Activated naive CD4-positive, alpha-beta T cell treated with anti-CD3 and anti-CD28 coated beads, Interleukin-2, amount 50 U/mL, for 72 hours (primary cell): ENCODE measurements at regions not wholly inside any gene's neighbourhood (a gene's known extent, or its start where the extent isn't known, plus 50 kb on each side); places are given as distances from the start of the nearest gene placed in this dataset.
"Not testable (repeated sequence)": the region's sequence is repeated elsewhere in the genome, so short reads cannot be mapped to it uniquely, and the experiment has no call there.

Experiments used
- ATAC-seq, 2 donors: fragments of 150-1000 bp; cut with Tn5 transposase; 2 replicates each; pipeline ENCODE4 v1.10.0; 2021; ENCODE audit warnings: mild to moderate bottlenecking in 2 of 2, moderate library complexity in 2 of 2
- DNase-seq, 2 donors: peaks; one replicate each; pipeline ENCODE4 v3.0.0; 2021 to 2022; ENCODE audit warnings: low spot score in 2 of 2
- H3K27ac Mint-ChIP-seq, 2 donors: one replicate each; pipeline ENCODE4 v1.8.0; 2022; ENCODE audit warnings: mild to moderate bottlenecking in 2 of 2, mixed read lengths in 2 of 2
- H3K36me3 Mint-ChIP-seq, 2 donors: one replicate each; pipeline ENCODE4 v1.8.0; 2022; ENCODE audit warnings: mixed read lengths in 2 of 2
- H3K9me3 Mint-ChIP-seq, 2 donors: one replicate each; pipeline ENCODE4 v1.8.0; 2022; ENCODE audit warnings: mixed read lengths in 2 of 2

GRCh38 chr7:135872861-135873260, 104.3 kb downstream of the MTPN start:
- not testable (repeated sequence) for H3K36me3 Mint-ChIP-seq, ATAC-seq, H3K27ac Mint-ChIP-seq, H3K9me3 Mint-ChIP-seq, DNase-seq

DNA sequence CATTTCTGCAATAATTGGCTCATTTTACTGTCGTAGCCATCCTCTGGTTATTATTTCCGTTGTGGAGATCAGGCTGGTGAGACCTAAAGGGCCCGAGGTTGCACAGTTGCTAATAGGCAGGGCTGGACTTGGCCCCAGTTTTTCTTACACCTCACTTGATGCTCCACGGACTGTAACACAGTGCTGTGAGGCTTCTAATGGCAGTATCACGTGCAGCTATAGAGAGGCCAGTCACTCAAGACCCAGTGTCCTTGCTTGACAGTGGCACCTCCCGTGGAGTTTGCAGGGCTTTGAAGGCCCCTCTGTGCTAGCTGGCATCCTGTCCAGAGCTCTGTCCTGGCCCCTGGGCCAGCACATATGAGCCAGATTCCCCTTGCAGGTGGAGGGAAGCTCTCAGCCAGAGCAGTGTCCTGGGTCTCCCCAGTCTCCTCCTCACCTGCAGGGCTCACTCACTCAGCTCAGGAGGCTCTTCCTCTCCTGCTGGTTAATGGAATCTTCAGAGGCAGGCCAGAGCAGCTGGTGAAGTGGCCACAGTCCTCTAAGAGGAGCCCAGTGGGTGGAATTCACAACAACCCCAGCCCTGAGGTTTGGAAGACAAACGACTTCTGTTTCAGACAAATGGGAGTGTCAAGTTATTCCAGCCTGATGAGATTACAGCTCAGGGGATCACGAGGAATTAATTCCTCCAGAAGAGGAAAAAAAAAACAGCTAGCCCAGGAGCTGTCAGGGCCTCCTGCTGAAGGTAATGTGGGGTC, 114.2 kb upstream of the FAM180A start:
- no peak for ATAC-seq
- H3K27ac Mint-ChIP-seq = no peak overlapping the region
- no peaks in the 10 kb centered on the region for H3K36me3 Mint-ChIP-seq
- no peak for DNase-seq
- peaks cover 0 to 5% of the 10 kb centered on the region in 2 donors for H3K9me3 Mint-ChIP-seq

GRCh38 chr7:135859538-135859937, 110.9 kb upstream of the FAM180A start:
- DNase-seq (no peak), ATAC-seq (no peak)
- no peak overlapping the region for H3K27ac Mint-ChIP-seq
- H3K36me3 Mint-ChIP-seq = no peaks in the 10 kb centered on the region
- H3K9me3 Mint-ChIP-seq = peaks cover 0 to 5% of the 10 kb centered on the region in 2 donors

DNA sequence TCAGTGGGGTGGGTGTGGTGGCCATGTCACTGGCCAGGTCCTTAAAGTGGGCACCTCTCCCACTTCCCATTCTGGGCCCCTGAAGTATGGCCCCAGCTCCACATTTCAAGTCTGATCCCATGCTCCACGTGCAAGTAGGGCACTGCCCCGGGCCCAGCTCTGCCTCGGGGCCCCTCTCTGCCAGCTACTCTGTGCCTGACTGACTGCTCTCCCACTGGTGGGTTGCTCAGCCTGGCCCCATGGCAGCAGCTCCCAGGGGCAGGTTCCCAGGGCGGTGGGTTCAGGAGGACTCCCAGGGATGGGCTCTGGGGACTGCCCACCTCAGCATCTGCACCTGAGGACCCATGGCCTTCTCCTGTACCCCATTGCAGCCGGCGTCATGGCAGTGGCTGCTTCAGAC, 110.2 kb upstream of the FAM180A start:
- no peak for DNase-seq
- Mint-ChIP-seq H3K9me3 (peaks cover 0 to 5% of the 10 kb centered on the region in 2 donors), H3K27ac (no peak overlapping the region), H3K36me3 (no peaks in the 10 kb centered on the region)
- ATAC-seq = no peak

- ATAC-seq (no peak), DNase-seq (no peak)
- no peaks in the 10 kb centered on the region for H3K36me3 Mint-ChIP-seq
- H3K27ac Mint-ChIP-seq = no peak overlapping the region
- peaks cover 0 to 5% of the 10 kb centered on the region in 2 donors for H3K9me3 Mint-ChIP-seq
Measured at GRCh38 chr7:135858379-135858778, 109.8 kb upstream of the FAM180A start.

GRCh38 chr7:135857519-135858274, 109.1 kb upstream of the FAM180A start:
- peaks cover 0 to 5% of the 10 kb centered on the region in 2 donors for H3K9me3 Mint-ChIP-seq

GRCh38 chr7:135856356-135857144, 107.9 kb upstream of the FAM180A start:
- ATAC-seq = no peak
- H3K36me3 Mint-ChIP-seq = no peaks in the 10 kb centered on the region
- no peak overlapping the region for H3K27ac Mint-ChIP-seq
- H3K9me3 Mint-ChIP-seq = peaks cover 0 to 5% of the 10 kb centered on the region in 2 donors
- DNase-seq = no peak

More at GRCh38 chr7:135857519-135858274, 109.1 kb upstream of the FAM180A start:
- ATAC-seq (no peak), DNase-seq (no peak)
- no peak overlapping the region for H3K27ac Mint-ChIP-seq
- no peaks in the 10 kb centered on the region for H3K36me3 Mint-ChIP-seq

DNA sequence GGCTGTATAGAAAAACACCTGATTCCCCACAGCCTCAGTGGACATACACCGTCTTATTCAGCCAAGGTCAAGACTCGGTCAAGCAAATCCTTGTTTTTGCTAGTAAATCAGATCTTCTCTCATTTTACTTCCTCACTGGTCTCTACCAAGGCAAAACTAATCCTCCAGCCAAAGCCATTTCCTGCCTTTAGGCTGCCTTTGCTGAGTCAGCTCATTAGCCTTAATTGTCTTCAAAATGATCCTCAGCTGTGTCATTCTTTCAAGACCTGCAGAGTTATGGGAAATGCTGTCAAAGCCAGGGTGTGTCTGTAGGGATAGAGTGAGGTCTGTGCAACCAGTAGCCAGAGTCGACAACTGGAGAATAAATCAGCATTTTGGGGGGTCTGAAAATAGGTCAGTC, 107.2 kb upstream of the FAM180A start:
- no peak for ATAC-seq
- Mint-ChIP-seq H3K9me3 (peaks cover 0 to 3% of the 10 kb centered on the region in 2 donors), H3K36me3 (no peaks in the 10 kb centered on the region), H3K27ac (no peak overlapping the region)
- no peak for DNase-seq

DNA sequence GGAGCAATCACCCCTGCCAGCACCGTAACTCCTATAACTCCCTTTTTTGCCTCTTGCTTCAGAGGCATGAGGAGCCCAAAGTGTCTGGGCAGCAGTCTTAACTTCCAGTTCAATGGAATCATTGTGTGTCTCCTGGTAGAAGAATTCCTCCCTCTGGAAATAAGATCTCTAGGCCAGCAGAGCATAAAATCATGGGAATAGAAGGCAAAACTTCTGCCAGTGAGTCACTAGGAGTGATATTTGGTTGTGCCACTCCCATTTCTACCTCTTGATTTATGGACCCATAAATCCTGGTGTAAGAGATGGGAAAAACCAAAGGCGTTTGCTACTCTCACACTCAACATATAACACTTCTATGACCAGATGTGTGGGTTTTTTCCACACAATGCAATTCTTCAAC, 104.9 kb upstream of the FAM180A start:
- ATAC-seq (no peak), DNase-seq (no peak)
- no peaks in the 10 kb centered on the region for H3K9me3 Mint-ChIP-seq
- H3K27ac Mint-ChIP-seq = no peak overlapping the region
- no peaks in the 10 kb centered on the region for H3K36me3 Mint-ChIP-seq

DNA sequence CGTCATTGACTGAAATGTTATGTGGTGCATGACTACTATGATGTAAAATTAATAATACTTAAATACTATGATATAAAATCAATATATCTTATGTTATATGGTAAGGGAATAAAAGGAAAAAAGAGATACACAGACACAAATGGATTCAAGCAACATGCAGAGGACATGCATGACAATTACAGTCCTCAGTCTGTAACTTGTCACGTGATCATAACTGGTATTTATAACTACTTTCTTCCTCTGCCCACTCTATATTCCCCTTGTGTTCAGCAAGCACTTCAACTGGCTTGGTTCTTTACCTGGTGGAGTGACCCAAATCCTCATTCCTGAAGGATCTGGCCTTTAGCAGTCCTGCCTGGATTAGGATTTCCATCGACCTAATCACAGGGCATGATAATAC, 104.4 kb upstream of the FAM180A start:
- H3K9me3 Mint-ChIP-seq = no peaks in the 10 kb centered on the region
- DNase-seq (no peak), ATAC-seq (no peak)
- H3K36me3 Mint-ChIP-seq = no peaks in the 10 kb centered on the region
- no peak overlapping the region for H3K27ac Mint-ChIP-seq

DNA sequence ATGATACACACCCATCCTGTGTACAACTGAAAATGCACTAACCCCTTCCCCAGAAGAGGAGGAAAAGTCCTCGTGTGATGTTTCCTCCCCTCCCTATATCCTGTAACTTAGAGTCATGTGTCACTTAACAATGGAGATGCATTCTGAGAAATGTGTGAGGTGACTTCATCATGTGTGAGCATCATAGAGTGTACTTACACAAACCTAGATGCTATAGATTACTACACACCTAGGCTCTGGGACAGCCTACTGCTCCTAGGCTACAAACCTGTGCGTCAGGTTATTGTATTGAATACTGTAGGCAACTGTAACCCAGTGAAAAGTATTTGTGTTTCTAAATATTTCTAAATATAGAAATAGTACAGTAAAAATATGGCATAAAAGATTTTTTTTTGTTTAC, 98.6 kb upstream of the FAM180A start:
- H3K36me3 Mint-ChIP-seq = no peaks in the 10 kb centered on the region
- H3K9me3 Mint-ChIP-seq = no peaks in the 10 kb centered on the region
- H3K27ac Mint-ChIP-seq = no peak overlapping the region
- ATAC-seq (no peak), DNase-seq (no peak)

DNA sequence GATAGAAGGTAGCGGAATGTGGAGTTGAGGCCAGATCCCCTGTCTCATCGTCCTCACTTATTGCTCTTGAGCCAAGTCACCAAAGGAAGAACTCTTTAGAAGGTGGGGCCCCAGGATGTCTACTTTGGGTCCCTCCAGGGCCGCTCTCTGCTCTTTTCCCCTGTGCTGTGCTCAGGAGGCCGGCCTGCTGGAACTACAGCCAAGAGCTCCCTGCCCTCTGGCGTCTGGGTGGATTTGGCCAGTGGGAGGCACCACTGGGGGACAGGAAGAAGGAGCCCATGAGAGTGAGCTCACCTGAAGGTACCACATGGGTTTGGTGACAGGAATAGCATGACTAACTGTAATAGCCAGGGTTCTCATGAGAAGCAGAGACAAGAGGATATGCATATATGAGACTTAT, 97.7 kb upstream of the FAM180A start:
- DNase-seq (no peak), ATAC-seq (no peak)
- H3K36me3 Mint-ChIP-seq = no peaks in the 10 kb centered on the region
- no peaks in the 10 kb centered on the region for H3K9me3 Mint-ChIP-seq
- no peak overlapping the region for H3K27ac Mint-ChIP-seq

DNA sequence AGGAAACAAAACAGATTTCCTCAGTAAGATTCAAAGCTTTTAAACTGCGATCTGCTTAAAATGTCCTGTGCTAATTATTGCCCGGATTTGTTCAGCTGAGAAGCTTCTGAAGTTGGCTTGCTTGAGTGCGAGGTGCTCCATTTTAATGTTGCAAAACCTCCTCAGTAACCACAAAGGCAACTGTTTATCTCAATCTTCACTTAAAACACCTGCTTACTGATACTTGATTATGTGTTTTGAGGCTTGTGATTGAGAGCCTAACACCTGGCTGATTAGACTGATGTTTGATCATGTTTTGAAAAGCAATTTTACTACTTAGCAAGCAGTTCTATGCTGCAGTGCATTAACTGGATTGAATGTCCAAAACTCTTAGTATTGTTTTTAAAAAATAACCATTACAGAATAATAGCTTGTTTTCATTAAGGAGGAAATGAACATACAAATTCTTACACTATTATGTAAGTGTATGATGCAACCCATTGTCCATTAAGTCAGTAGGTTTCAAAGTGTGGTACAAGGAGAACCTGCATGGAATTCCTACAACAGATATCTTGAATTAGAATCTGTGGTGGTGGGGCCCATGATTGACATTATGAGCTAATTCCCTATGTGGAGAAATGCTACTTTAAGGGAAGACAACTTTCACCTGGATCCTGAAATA, 96.9 kb upstream of the FAM180A start:
- ATAC-seq = no peak
- DNase-seq = no peak
- Mint-ChIP-seq H3K36me3 (no peaks in the 10 kb centered on the region), H3K9me3 (no peaks in the 10 kb centered on the region), H3K27ac (no peak overlapping the region)

DNA sequence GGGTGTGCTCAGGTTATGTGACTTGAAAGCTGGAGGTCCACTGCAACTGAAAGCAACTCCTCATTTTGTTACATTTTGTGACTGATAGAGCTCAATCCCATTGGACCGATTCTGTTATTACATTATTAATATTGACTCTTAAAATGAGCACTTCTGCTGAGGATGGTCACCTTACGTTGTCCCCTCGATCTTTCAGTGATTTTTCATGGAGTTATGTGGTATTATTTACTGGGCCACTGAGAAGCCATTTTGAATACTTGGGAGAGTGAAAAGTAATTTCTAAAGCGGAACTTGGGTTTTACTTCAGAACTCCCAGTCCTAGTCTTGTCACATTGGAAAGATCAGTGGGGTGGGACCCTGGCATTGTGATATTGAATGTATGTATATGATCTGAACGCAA, 96.3 kb upstream of the FAM180A start:
- H3K27ac Mint-ChIP-seq = no peak overlapping the region
- DNase-seq (no peak), ATAC-seq (no peak)
- no peaks in the 10 kb centered on the region for H3K9me3 Mint-ChIP-seq
- no peaks in the 10 kb centered on the region for H3K36me3 Mint-ChIP-seq

DNA sequence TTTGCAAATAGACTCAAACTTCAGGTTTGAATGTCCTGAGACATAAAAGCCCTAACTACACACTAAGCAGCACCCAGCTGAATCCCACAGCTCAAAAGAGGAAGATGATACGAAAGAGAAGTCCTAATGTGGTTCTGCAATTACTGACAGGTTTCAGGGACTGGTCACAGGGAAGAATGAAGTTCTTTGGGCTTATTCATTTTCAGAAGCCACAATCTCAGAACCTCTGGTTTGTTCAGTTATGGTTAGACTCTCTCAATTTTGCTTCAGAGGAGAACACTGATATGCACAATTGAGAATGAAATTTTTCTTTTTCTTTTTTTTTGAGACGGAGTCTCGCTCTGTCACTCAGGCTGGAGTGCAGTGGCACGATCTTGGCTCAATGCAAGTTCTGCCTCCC, 94.6 kb upstream of the FAM180A start:
- ATAC-seq = peak; percentile 67 to 98
- peak in 1 of 2 donors; percentile 11 for DNase-seq
- Mint-ChIP-seq H3K36me3 (no peaks in the 10 kb centered on the region), H3K9me3 (no peaks in the 10 kb centered on the region), H3K27ac (no peak overlapping the region)

GRCh38 chr7:135842446-135843179, 94.0 kb upstream of the FAM180A start:
- H3K9me3 Mint-ChIP-seq = no peaks in the 10 kb centered on the region
- H3K27ac Mint-ChIP-seq = no peak overlapping the region
- no peaks in the 10 kb centered on the region for H3K36me3 Mint-ChIP-seq
- ATAC-seq (no peak), DNase-seq (no peak)
